Glutamatergic neuron (in vitro differentiated cells): ENCODE measurements at regions not wholly inside any gene's neighbourhood (a gene's known extent, or its start where the extent isn't known, plus 50 kb on each side); places are given as distances from the start of the nearest gene placed in this dataset.

ENCODE experiments used
- DNase-seq: peaks from one replicate; pipeline ENCODE4 v3.0.0; 2022
- H3K27ac Mint-ChIP-seq: one replicate; pipeline ENCODE4 v1.8.0; 2020; ENCODE audit warnings: mild to moderate bottlenecking, mixed read lengths, inconsistent platforms; ENCODE audit not compliant: unreplicated experiment
- H3K27me3 Mint-ChIP-seq: one replicate; pipeline ENCODE4 v1.8.0; 2020; ENCODE audit warnings: mild to moderate bottlenecking, moderate library complexity, mixed read lengths, inconsistent platforms; ENCODE audit not compliant: unreplicated experiment
- H3K36me3 Mint-ChIP-seq: one replicate; pipeline ENCODE4 v1.8.0; 2020; ENCODE audit warnings: mild to moderate bottlenecking, mixed read lengths, inconsistent platforms; ENCODE audit not compliant: unreplicated experiment
- H3K4me1 Mint-ChIP-seq: one replicate; pipeline ENCODE4 v1.8.0; 2020; ENCODE audit warnings: mild to moderate bottlenecking, low read depth, mixed read lengths, inconsistent platforms; ENCODE audit not compliant: unreplicated experiment
- H3K4me3 Mint-ChIP-seq: one replicate; pipeline ENCODE4 v1.8.0; 2020; ENCODE audit warnings: mild to moderate bottlenecking, mixed read lengths, inconsistent platforms; ENCODE audit not compliant: unreplicated experiment
- H3K9me3 Mint-ChIP-seq: one replicate; pipeline ENCODE4 v1.8.0; 2020; ENCODE audit warnings: mild to moderate bottlenecking, moderate library complexity, mixed read lengths, inconsistent platforms; ENCODE audit not compliant: unreplicated experiment
- CTCF ChIP-seq: fragments of 200-600 bp; sonication (generic); IDR thresholded peaks from one replicate; pipeline ENCODE4 v1.5.0; 2021; ENCODE audit not compliant: partially characterized antibody, unreplicated experiment

- TF ChIP-seq CTCF, result no peak
- H3K9me3 Mint-ChIP-seq, result no peaks in the 10 kb centered on the region
- no peak for DNase-seq
- H3K27ac Mint-ChIP-seq, result no peak overlapping the region
- no peaks in the 10 kb centered on the region for H3K27me3 Mint-ChIP-seq
- no peak overlapping the region for H3K4me3 Mint-ChIP-seq
- H3K36me3 Mint-ChIP-seq, result no peaks in the 10 kb centered on the region
- no peaks in the 10 kb centered on the region for H3K4me1 Mint-ChIP-seq
Measured at GRCh38 chr5:164727012-164727411, 1221.6 kb downstream of the MAT2B start.

GRCh38 chr5:164728733-164729132 is 1223.3 kb downstream of the MAT2B start:
- no peaks in the 10 kb centered on the region for H3K27me3 Mint-ChIP-seq
- DNase-seq, result no peak
- no peak overlapping the region for H3K27ac Mint-ChIP-seq
- TF ChIP-seq CTCF, result no peak
- no peaks in the 10 kb centered on the region for H3K4me1 Mint-ChIP-seq
- no peak overlapping the region for H3K4me3 Mint-ChIP-seq
- H3K36me3 Mint-ChIP-seq, result no peaks in the 10 kb centered on the region
- no peaks in the 10 kb centered on the region for H3K9me3 Mint-ChIP-seq

GRCh38 chr5:164735334-164735733 is 1229.9 kb downstream of the MAT2B start:
- no peaks in the 10 kb centered on the region for H3K27me3 Mint-ChIP-seq
- no peak overlapping the region for H3K4me3 Mint-ChIP-seq
- H3K9me3 Mint-ChIP-seq, result no peaks in the 10 kb centered on the region
- no peaks in the 10 kb centered on the region for H3K4me1 Mint-ChIP-seq
- no peak overlapping the region for H3K27ac Mint-ChIP-seq
- H3K36me3 Mint-ChIP-seq, result no peaks in the 10 kb centered on the region
- no peak for DNase-seq
- TF ChIP-seq CTCF, result no peak

GRCh38 chr5:164741376-164741775 is 1236.0 kb downstream of the MAT2B start:
- H3K9me3 Mint-ChIP-seq, result no peaks in the 10 kb centered on the region
- no peaks in the 10 kb centered on the region for H3K36me3 Mint-ChIP-seq
- no peak for DNase-seq
- no peak for TF ChIP-seq CTCF
- no peak overlapping the region for H3K27ac Mint-ChIP-seq
- no peak overlapping the region for H3K4me3 Mint-ChIP-seq
- no peaks in the 10 kb centered on the region for H3K4me1 Mint-ChIP-seq
- H3K27me3 Mint-ChIP-seq, result no peaks in the 10 kb centered on the region

- H3K9me3 Mint-ChIP-seq, result no peaks in the 10 kb centered on the region
- H3K27ac Mint-ChIP-seq, result no peak overlapping the region
- no peak for DNase-seq
- H3K4me3 Mint-ChIP-seq, result no peak overlapping the region
- H3K27me3 Mint-ChIP-seq, result no peaks in the 10 kb centered on the region
- H3K36me3 Mint-ChIP-seq, result no peaks in the 10 kb centered on the region
- H3K4me1 Mint-ChIP-seq, result no peaks in the 10 kb centered on the region
- no peak for TF ChIP-seq CTCF
Measured at GRCh38 chr5:164742025-164742424, 1236.6 kb downstream of the MAT2B start.
